Choroid plexus epithelial cell (primary cell): ENCODE measurements at regions not wholly inside any gene's neighbourhood (a gene's known extent, or its start where the extent isn't known, plus 50 kb on each side); places are given as distances from the start of the nearest gene placed in this dataset.

ENCODE experiments used
- DNase-seq: peaks from one replicate; pipeline ENCODE4 v3.0.0-alpha.2; 2010; ENCODE audit warnings: low read depth
- H3K4me3 ChIP-seq: 2 replicates; pipeline ENCODE4 v1.5.1; 2011; ENCODE audit warnings: low read depth, mild to moderate bottlenecking, control low read depth, low read length, moderate library complexity
- CTCF ChIP-seq: conservative IDR thresholded peaks from 2 replicates; pipeline ENCODE4 v1.5.1; 2011; ENCODE audit warnings: low read depth, mild to moderate bottlenecking, control low read depth, inconsistent platforms, low read length, moderate library complexity

- H3K4me3 ChIP-seq, result no peak overlapping the region
- no peak for DNase-seq
Observed at GRCh38 chr2:48220501-48220900, 94.0 kb upstream of the FOXN2 start.

GRCh38 chr2:48221846-48222516, 92.5 kb upstream of the FOXN2 start:
- TF ChIP-seq CTCF, result no peak
- DNase-seq, result no peak
- H3K4me3 ChIP-seq, result no peak overlapping the region

More at GRCh38 chr2:48220501-48220900, 94.0 kb upstream of the FOXN2 start:
- no peak for TF ChIP-seq CTCF

- DNase-seq, result no peak
- TF ChIP-seq CTCF, result no peak
- no peak overlapping the region for H3K4me3 ChIP-seq
Observed at GRCh38 chr2:48227617-48228344, 86.7 kb upstream of the FOXN2 start.

GRCh38 chr2:48228345-48228684, 86.2 kb upstream of the FOXN2 start:
- DNase-seq, result no peak
- TF ChIP-seq CTCF, result no peak
- H3K4me3 ChIP-seq, result no peak overlapping the region

- no peak for TF ChIP-seq CTCF
- H3K4me3 ChIP-seq, result no peak overlapping the region
- no peak for DNase-seq
Observed at GRCh38 chr2:48229063-48229462, 85.4 kb upstream of the FOXN2 start.

- H3K4me3 ChIP-seq, result no peak overlapping the region
- no peak for DNase-seq
- no peak for TF ChIP-seq CTCF
Observed at GRCh38 chr2:48230834-48231233, 83.6 kb upstream of the FOXN2 start.

- TF ChIP-seq CTCF, result no peak
- H3K4me3 ChIP-seq, result no peak overlapping the region
- DNase-seq, result no peak
Observed at GRCh38 chr2:48232351-48232750, 82.1 kb upstream of the FOXN2 start.
